Osteocyte (in vitro differentiated cells): ENCODE measurements at regions not wholly inside any gene's neighbourhood (a gene's known extent, or its start where the extent isn't known, plus 50 kb on each side); places are given as distances from the start of the nearest gene placed in this dataset.

Experiments used
- DNase-seq: peaks from one replicate; pipeline ENCODE4 v3.0.0; 2021; ENCODE audit warnings: mixed read lengths; ENCODE audit not compliant: unreplicated experiment; ENCODE audit errors: extremely low spot score
- H3K27ac Mint-ChIP-seq: one replicate; pipeline ENCODE4 v1.8.0; 2021; ENCODE audit warnings: mild to moderate bottlenecking, mixed read lengths; ENCODE audit not compliant: unreplicated experiment
- H3K27me3 Mint-ChIP-seq: one replicate; pipeline ENCODE4 v1.8.0; 2021; ENCODE audit warnings: mixed read lengths; ENCODE audit not compliant: unreplicated experiment
- H3K36me3 Mint-ChIP-seq: one replicate; pipeline ENCODE4 v1.8.0; 2021; ENCODE audit warnings: mixed read lengths; ENCODE audit not compliant: unreplicated experiment
- H3K4me1 Mint-ChIP-seq: one replicate; pipeline ENCODE4 v1.8.0; 2021; ENCODE audit warnings: mixed read lengths; ENCODE audit not compliant: unreplicated experiment
- H3K4me3 Mint-ChIP-seq: one replicate; pipeline ENCODE4 v1.8.0; 2021; ENCODE audit warnings: mild to moderate bottlenecking, moderate library complexity, mixed read lengths; ENCODE audit not compliant: unreplicated experiment
- H3K9me3 Mint-ChIP-seq: one replicate; pipeline ENCODE4 v1.8.0; 2021; ENCODE audit warnings: mixed read lengths; ENCODE audit not compliant: unreplicated experiment
- CTCF ChIP-seq: fragments of 200-600 bp; sonication (generic); IDR thresholded peaks from 2 replicates; pipeline ENCODE4 v1.5.0; 2021; ENCODE audit warnings: antibody characterized with exemption, mild to moderate bottlenecking, moderate library complexity

DNA sequence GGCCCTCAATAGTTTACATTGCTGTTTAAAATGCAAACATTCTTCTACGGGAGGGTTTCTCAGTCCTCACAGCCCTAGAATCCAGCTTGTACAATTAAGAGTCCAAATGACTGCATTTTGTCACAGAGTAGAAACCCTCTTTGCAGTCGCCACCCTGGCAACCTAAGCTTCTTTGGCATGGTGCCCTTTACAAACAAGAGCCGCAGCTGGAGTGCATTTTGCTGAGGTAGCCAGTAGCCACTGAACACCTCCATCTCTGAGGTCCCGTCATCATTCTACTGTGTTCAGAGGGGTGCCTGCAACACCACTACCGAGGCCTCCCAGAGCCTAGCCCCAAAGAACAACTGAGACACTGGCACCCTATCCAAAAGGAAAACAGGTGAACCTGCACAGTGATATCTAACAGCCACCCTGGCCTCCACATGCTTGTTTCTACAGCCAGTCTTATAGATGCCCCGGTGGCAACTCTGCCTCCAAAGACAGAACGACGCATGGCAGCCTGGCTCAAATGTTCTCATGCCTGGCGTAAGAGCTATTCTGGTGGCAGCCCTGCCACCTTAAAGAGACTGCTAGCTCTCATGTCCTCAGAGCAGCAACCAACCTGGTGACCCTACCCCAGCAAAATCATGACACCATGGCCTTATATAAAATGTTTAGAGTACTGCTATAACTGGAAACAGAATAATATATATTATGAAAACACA is 801.9 kb downstream of the TECRL start:
- H3K4me3 Mint-ChIP-seq, result no peak overlapping the region
- no peak overlapping the region for H3K27ac Mint-ChIP-seq
- DNase-seq, result no peak
- no peaks in the 10 kb centered on the region for H3K36me3 Mint-ChIP-seq
- peaks cover 9% of the 10 kb centered on the region for H3K27me3 Mint-ChIP-seq
- TF ChIP-seq CTCF, result no peak
- H3K4me1 Mint-ChIP-seq, result no peaks in the 10 kb centered on the region
- H3K9me3 Mint-ChIP-seq, result no peaks in the 10 kb centered on the region

- no peaks in the 10 kb centered on the region for H3K36me3 Mint-ChIP-seq
- no peaks in the 10 kb centered on the region for H3K4me1 Mint-ChIP-seq
Measured at GRCh38 chr4:63589796-63590195, 819.5 kb downstream of the TECRL start.

GRCh38 chr4:63583561-63583960 is 825.7 kb downstream of the TECRL start:
- no peak for TF ChIP-seq CTCF
- Mint-ChIP-seq H3K4me3 (no peak overlapping the region), H3K27me3 (no peaks in the 10 kb centered on the region)

More at GRCh38 chr4:63589796-63590195, 819.5 kb downstream of the TECRL start:
- TF ChIP-seq CTCF, result no peak
- Mint-ChIP-seq H3K27ac (no peak overlapping the region), H3K27me3 (no peaks in the 10 kb centered on the region), H3K4me3 (no peak overlapping the region), H3K9me3 (peaks cover 24% of the 10 kb centered on the region)
- DNase-seq, result no peak

GRCh38 chr4:63583007-63583406 is 826.2 kb downstream of the TECRL start:
- no peaks in the 10 kb centered on the region for H3K4me1 Mint-ChIP-seq
- H3K36me3 Mint-ChIP-seq, result no peaks in the 10 kb centered on the region
- no peak overlapping the region for H3K27ac Mint-ChIP-seq
- no peak overlapping the region for H3K4me3 Mint-ChIP-seq
- peaks cover 2% of the 10 kb centered on the region for H3K9me3 Mint-ChIP-seq
- no peak for TF ChIP-seq CTCF
- no peaks in the 10 kb centered on the region for H3K27me3 Mint-ChIP-seq
- no peak for DNase-seq

More at GRCh38 chr4:63583561-63583960, 825.7 kb downstream of the TECRL start:
- no peak for DNase-seq
- Mint-ChIP-seq H3K9me3 (no peaks in the 10 kb centered on the region), H3K4me1 (no peaks in the 10 kb centered on the region), H3K27ac (no peak overlapping the region), H3K36me3 (no peaks in the 10 kb centered on the region)

- peaks cover 7% of the 10 kb centered on the region for H3K9me3 Mint-ChIP-seq
- no peak for TF ChIP-seq CTCF
- no peaks in the 10 kb centered on the region for H3K27me3 Mint-ChIP-seq
- no peaks in the 10 kb centered on the region for H3K4me1 Mint-ChIP-seq
- H3K27ac Mint-ChIP-seq, result no peak overlapping the region
- no peak for DNase-seq
- no peaks in the 10 kb centered on the region for H3K36me3 Mint-ChIP-seq
- H3K4me3 Mint-ChIP-seq, result no peak overlapping the region
Measured at GRCh38 chr4:63580796-63581475, 828.3 kb downstream of the TECRL start.
